AG09309 (cell line): ENCODE measurements at regions not wholly inside any gene's neighbourhood (a gene's known extent, or its start where the extent isn't known, plus 50 kb on each side); places are given as distances from the start of the nearest gene placed in this dataset.
"Not testable (repeated sequence)": the region's sequence is repeated elsewhere in the genome, so short reads cannot be mapped to it uniquely, and the experiment has no call there.

ENCODE experiments used
- DNase-seq: peaks from one replicate; pipeline ENCODE4 v3.0.0-alpha.2; 2010; ENCODE audit warnings: low read depth
- H3K4me3 ChIP-seq: 2 replicates; pipeline ENCODE4 v1.5.1; 2011; ENCODE audit warnings: mild to moderate bottlenecking, low read depth, low read length, moderate library complexity; ENCODE audit not compliant: control insufficient read depth
- TF ChIP-seq, protein P1 (sequence below): IDR thresholded peaks from 2 replicates; pipeline ENCODE4 v1.5.1; 2011; ENCODE audit warnings: mild to moderate bottlenecking, low read depth, low read length, inconsistent platforms; ENCODE audit not compliant: insufficient read depth, control insufficient read depth; ENCODE audit errors: missing control alignments

DNA sequence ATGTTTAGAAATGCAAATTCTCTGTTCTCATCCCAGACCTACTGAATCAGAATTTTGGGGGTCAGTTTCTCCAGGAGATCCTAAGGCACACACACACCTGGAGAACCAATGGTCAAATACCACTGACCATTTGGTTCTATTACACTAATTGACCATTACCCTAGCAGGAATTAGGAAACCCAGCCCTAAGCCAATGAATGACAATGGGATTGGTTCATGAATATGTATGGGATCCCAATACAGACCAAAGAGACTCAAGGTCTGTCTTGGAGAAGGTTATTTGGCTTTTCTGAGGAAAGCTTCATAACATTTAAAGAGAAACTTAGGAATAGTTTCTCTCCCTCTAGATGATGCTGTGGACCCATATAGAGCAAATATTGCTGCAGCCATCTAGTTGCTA, 317.0 kb downstream of the BMPER start:
- TF ChIP-seq, protein P1, sequence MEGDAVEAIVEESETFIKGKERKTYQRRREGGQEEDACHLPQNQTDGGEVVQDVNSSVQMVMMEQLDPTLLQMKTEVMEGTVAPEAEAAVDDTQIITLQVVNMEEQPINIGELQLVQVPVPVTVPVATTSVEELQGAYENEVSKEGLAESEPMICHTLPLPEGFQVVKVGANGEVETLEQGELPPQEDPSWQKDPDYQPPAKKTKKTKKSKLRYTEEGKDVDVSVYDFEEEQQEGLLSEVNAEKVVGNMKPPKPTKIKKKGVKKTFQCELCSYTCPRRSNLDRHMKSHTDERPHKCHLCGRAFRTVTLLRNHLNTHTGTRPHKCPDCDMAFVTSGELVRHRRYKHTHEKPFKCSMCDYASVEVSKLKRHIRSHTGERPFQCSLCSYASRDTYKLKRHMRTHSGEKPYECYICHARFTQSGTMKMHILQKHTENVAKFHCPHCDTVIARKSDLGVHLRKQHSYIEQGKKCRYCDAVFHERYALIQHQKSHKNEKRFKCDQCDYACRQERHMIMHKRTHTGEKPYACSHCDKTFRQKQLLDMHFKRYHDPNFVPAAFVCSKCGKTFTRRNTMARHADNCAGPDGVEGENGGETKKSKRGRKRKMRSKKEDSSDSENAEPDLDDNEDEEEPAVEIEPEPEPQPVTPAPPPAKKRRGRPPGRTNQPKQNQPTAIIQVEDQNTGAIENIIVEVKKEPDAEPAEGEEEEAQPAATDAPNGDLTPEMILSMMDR, result no peak
- DNase-seq, result no peak

DNA sequence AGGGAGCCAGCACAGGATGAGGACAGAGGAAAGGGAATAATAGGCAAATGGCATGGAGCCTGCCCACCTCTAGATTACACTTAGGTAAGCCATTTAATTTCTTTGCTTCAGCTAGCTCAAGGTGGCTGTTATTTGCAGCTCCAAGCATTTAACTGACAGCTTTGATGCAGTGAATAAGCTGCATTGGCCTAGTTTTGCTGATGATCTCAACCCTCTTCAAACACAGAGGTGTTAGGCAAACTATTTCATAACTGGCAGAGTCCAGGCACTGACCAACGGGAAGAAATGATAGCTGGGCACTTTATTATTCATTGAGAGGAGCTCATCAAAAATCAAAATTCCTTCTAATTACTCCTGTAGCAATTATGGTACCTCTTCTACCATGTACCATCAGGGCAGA, 317.4 kb downstream of the BMPER start:
- H3K4me3 ChIP-seq, result no peak overlapping the region
- TF ChIP-seq, protein P1, result no peak
- DNase-seq, result no peak

More for the DNA sequence above, 317.0 kb downstream of the BMPER start:
- H3K4me3 ChIP-seq, result no peak overlapping the region

DNA sequence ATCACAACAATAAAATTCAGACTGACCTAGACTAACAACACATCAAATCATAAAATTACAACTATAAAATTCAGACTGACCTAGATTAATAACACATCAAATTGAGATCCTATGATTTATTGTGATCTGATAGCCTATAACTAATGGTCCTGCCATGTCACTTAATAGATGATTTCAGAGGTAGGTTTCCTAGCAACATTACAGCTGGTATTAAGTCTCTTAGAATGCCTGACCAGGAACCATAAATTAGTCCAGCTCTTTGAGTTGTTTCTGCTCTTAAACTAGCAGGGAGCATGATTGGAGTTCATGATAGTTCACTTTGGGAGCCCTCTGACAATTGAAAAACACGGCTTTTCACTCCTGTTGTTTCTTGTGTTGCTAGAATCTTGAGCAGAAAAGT, 318.9 kb downstream of the BMPER start:
- DNase-seq, result no peak
- no peak overlapping the region for H3K4me3 ChIP-seq
- TF ChIP-seq, protein P1, result no peak

DNA sequence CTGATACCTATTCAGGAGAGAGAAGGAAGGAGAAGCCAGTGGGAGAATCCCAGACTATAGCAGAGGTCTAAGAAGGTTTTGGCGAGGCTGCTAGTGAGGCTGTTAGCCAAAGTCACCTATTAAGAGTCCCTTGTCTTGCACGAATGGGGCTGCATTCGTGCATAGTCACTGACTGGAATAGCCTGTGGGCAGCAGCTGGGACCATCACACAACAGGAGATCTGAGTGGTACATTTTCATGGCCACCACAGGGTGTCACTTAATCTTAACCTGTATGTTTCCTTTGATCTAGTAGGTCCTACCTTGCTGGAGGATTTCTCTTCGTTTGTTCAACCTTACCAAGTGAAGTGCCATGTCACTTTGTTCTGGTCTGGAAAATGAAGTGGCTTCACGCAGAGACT, 319.9 kb downstream of the BMPER start:
- no peak for DNase-seq
- TF ChIP-seq, protein P1, result no peak

DNA sequence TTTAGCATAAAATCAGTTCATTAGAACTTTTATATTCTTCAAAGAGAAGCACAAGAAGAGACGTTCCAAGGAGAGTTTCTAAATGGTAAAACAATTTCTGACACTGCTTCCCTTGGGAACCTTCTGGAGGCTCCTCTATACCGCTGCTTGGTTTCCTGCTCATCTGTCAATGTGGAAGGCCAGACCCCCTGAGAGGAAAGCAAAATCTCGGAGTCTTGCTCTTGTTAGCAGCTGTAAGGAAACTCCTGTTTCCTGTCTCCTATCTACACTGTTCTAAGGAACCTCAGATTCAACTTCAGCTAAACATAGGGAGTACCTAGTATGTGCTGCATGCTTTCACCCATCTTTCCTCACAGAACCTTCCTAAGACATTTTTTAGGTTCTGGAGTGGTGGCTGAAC, 322.2 kb downstream of the BMPER start:
- DNase-seq, result no peak

More for the DNA sequence above, 319.9 kb downstream of the BMPER start:
- H3K4me3 ChIP-seq, result no peak overlapping the region

DNA sequence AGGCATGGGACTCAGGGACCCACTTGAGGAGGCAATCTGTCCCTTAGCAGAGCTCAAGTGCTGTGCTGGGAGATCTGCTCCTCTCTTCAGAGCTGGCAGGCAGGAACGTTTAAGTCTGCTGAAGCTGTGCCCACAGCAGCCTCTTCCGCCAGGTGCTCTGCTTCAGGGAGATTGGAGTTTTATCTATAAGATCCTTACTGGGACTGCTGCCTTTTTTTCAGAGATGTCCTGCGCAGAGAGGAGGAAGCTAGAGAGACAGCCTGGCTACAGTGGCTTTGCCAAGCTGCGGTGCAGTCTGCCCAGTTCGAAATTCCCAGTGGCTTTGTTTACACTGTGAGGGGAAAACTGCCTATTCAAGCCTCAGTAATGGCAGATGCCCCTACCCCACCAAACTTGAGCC, 329.8 kb downstream of the BMPER start:
- DNase-seq, H3K4me3 ChIP-seq: not testable (repeated sequence)

More for the DNA sequence above, 322.2 kb downstream of the BMPER start:
- H3K4me3 ChIP-seq, result no peak overlapping the region
- TF ChIP-seq, protein P1, result no peak

DNA sequence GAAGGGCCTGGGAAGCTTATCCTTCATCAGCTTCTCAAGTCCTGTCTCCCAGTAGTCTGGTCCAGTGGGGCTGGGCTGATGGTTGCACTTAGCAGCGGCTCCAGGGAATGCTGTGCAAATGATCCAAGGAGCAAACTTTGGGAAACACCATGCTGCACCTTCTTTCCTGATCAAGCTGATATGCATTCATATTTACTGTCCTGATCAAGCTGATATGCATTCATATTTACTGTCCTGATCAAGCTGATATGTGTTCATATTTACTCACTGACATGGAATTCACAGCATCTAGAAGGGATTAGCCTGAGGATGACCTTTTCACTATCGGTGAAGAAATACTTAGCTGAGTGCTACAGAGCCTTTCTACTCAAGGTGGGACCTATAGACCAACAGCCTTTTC, 330.7 kb downstream of the BMPER start:
- TF ChIP-seq, protein P1, result no peak
- H3K4me3 ChIP-seq, result no peak overlapping the region
- no peak for DNase-seq
